H1 (cell line): ENCODE measurements at regions not wholly inside any gene's neighbourhood (a gene's known extent, or its start where the extent isn't known, plus 50 kb on each side); places are given as distances from the start of the nearest gene placed in this dataset.

Experiments used
- CTCF ChIA-PET: fragments of 300-600 bp; sonication (Branson Sonifier 250); formaldehyde crosslinking; loops from one replicate; lab custom pipeline; 2021; ENCODE audit not compliant: partially characterized antibody; lab: Charles Lee
- POLR2A ChIA-PET: fragments of 300-600 bp; sonication (Branson Sonifier 250); formaldehyde crosslinking; loops from one replicate; lab custom pipeline; 2021; ENCODE audit warnings: inconsistent platforms; ENCODE audit not compliant: partially characterized antibody; lab: Charles Lee
- DNase-seq, 2 experiments: peaks; one replicate each; pipeline versions ENCODE4 v3.0.0 to v3.0.0-alpha.2; 2010 to 2022; ENCODE audit warnings: low spot score in 2 of 2, low read depth in 1 of 2, mixed read lengths in 1 of 2
- FAIRE-seq: peaks from 2 replicates; lab custom pipeline; 2011; peaks lifted over from hg19 to GRCh38; lab: Jason Lieb, UNC
- H2AFZ ChIP-seq: 2 replicates; pipeline ENCODE4 v1.8.1; 2012; ENCODE audit warnings: low read length, inconsistent platforms
- H2AK5ac ChIP-seq: 2 replicates; pipeline ENCODE4 v1.6.1; 2013; ENCODE audit warnings: low read depth, low read length
- H2BK120ac ChIP-seq: replicated peaks from 2 replicates; pipeline ENCODE3; 2013; ENCODE audit warnings: low read depth, low read length, inconsistent platforms
- H2BK12ac ChIP-seq: 2 replicates; pipeline ENCODE4 v1.6.1; 2013; ENCODE audit warnings: low read depth, low read length
- H2BK15ac ChIP-seq: 2 replicates; pipeline ENCODE4 v1.6.1; 2013; ENCODE audit warnings: low read length
- H2BK20ac ChIP-seq: 2 replicates; pipeline ENCODE4 v1.6.1; 2013; ENCODE audit warnings: low read length
- H2BK5ac ChIP-seq: 2 replicates; pipeline ENCODE4 v1.6.1; 2013; ENCODE audit warnings: low read depth, low read length
- H3K14ac ChIP-seq: 2 replicates; pipeline ENCODE4 v1.6.1; 2013; ENCODE audit warnings: inconsistent platforms; ENCODE audit not compliant: insufficient read length
- H3K18ac ChIP-seq: 2 replicates; pipeline ENCODE4 v1.6.1; 2013; ENCODE audit warnings: low read length; ENCODE audit errors: extremely low read depth
- H3K23ac ChIP-seq: 2 replicates; pipeline ENCODE4 v1.6.1; 2013; ENCODE audit warnings: inconsistent platforms; ENCODE audit not compliant: insufficient read length
- H3K23me2 ChIP-seq: 2 replicates; pipeline ENCODE4 v1.6.1; 2013; ENCODE audit warnings: low read depth, low read length
- H3K27ac ChIP-seq: 2 replicates; pipeline ENCODE4 v1.6.1; 2011; ENCODE audit warnings: low read depth, low read length, inconsistent platforms
- H3K27me3 ChIP-seq, 4 experiments: replicated peaks in 1 of 4; 1 replicate in 1 of 4; 2 replicates in 3 of 4; pipeline versions ENCODE4 v1.6.1 to v1.8.1; 2011 to 2013; ENCODE audit warnings: low read length in 3 of 4, mild to moderate bottlenecking in 3 of 4, inconsistent platforms in 2 of 4, mixed read lengths in 2 of 4, moderate library complexity in 1 of 4; ENCODE audit not compliant: control insufficient read depth in 3 of 4, insufficient read depth in 3 of 4; ENCODE audit errors: extremely low read depth in 1 of 4
- H3K36me3 ChIP-seq, 4 experiments: 2 replicates each; pipeline versions ENCODE4 v1.6.1 to v1.8.1; 2011 to 2013; ENCODE audit warnings: mild to moderate bottlenecking in 4 of 4, low read length in 3 of 4, moderate library complexity in 2 of 4, control low read depth in 1 of 4, inconsistent platforms in 1 of 4; ENCODE audit not compliant: insufficient read depth in 4 of 4, control insufficient read depth in 2 of 4
- H3K4ac ChIP-seq: replicated peaks from 2 replicates; pipeline ENCODE3; 2013; ENCODE audit warnings: low read length, low read depth, mixed read lengths, inconsistent platforms; ENCODE audit not compliant: insufficient read length
- H3K4me1 ChIP-seq, 4 experiments: replicated peaks in 1 of 4; 1 replicate in 1 of 4; 2 replicates in 3 of 4; pipeline versions ENCODE4 v1.6.1 to v1.8.1; 2011 to 2013; ENCODE audit warnings: low read length in 3 of 4, inconsistent platforms in 2 of 4, mixed read lengths in 1 of 4; ENCODE audit not compliant: insufficient read depth in 4 of 4, control insufficient read depth in 3 of 4
- H3K4me2 ChIP-seq, 2 experiments: 2 replicates each; pipeline versions ENCODE4 v1.6.1 to v1.8.1; 2011 to 2013; ENCODE audit warnings: low read depth in 2 of 2, low read length in 2 of 2, control low read depth in 1 of 2, inconsistent platforms in 1 of 2, mild to moderate bottlenecking in 1 of 2; ENCODE audit not compliant: insufficient read depth in 1 of 2
- H3K4me3 ChIP-seq, 4 experiments: fragments of 200-600, 300-600 bp in 1 of 4; sonication (generic), shearing (Covaris generic), sonication (Bioruptor Twin) in 1 of 4; 2 replicates each; pipeline versions ENCODE4 v1.5.1 to v1.8.1; 2011 to 2016; ENCODE audit warnings: low read length in 4 of 4, low read depth in 3 of 4, control low read depth in 2 of 4, inconsistent platforms in 2 of 4, mild to moderate bottlenecking in 2 of 4, mixed read lengths in 1 of 4, moderate library complexity in 1 of 4; ENCODE audit not compliant: insufficient read depth in 2 of 4; ENCODE audit errors: extremely low read depth in 1 of 4
- H3K56ac ChIP-seq: replicated peaks from 2 replicates; pipeline ENCODE3; 2013; ENCODE audit warnings: low read depth, mild to moderate bottlenecking, mixed read lengths, low read length, inconsistent platforms; ENCODE audit not compliant: insufficient read length
- H3K79me1 ChIP-seq: 2 replicates; pipeline ENCODE4 v1.6.1; 2013; ENCODE audit warnings: low read depth, low read length, control low read depth
- H3K79me2 ChIP-seq, 2 experiments: 2 replicates each; pipeline versions ENCODE4 v1.6.1 to v1.8.1; 2012 to 2013; ENCODE audit warnings: low read length in 2 of 2, mild to moderate bottlenecking in 2 of 2, inconsistent platforms in 1 of 2; ENCODE audit not compliant: insufficient read depth in 2 of 2, control insufficient read depth in 1 of 2
- H3K9ac ChIP-seq, 4 experiments: replicated peaks in 1 of 4; 1 replicate in 1 of 4; 2 replicates in 3 of 4; pipeline versions ENCODE4 v1.6.1 to v1.8.1; 2011 to 2013; ENCODE audit warnings: low read depth in 3 of 4, low read length in 3 of 4, control low read depth in 2 of 4, mild to moderate bottlenecking in 2 of 4, moderate library complexity in 2 of 4, inconsistent platforms in 1 of 4; ENCODE audit errors: extremely low read depth in 1 of 4
- H3K9me3 ChIP-seq, 2 experiments: 2 replicates each; pipeline versions ENCODE4 v1.6.1 to v1.8.1; 2012 to 2013; ENCODE audit warnings: mild to moderate bottlenecking in 2 of 2, moderate library complexity in 2 of 2, control low read depth in 1 of 2, inconsistent platforms in 1 of 2, low read depth in 1 of 2, low read length in 1 of 2, mixed read lengths in 1 of 2; ENCODE audit not compliant: insufficient read depth in 2 of 2
- H4K20me1 ChIP-seq, 2 experiments: replicated peaks in 1 of 2; 2 replicates each; pipeline versions ENCODE3 to v1.8.1; 2011 to 2013; ENCODE audit warnings: inconsistent platforms in 2 of 2, low read length in 2 of 2, mild to moderate bottlenecking in 1 of 2; ENCODE audit not compliant: insufficient read depth in 2 of 2, control insufficient read depth in 1 of 2
- H4K5ac ChIP-seq: 2 replicates; pipeline ENCODE4 v1.6.1; 2013; ENCODE audit warnings: low read length, low read depth, mixed read lengths, inconsistent platforms; ENCODE audit not compliant: insufficient read length
- H4K8ac ChIP-seq: 2 replicates; pipeline ENCODE4 v1.8.0; 2013; ENCODE audit warnings: mild to moderate bottlenecking, moderate library complexity, low read length, inconsistent platforms; ENCODE audit not compliant: insufficient read depth; ENCODE audit errors: extremely low read depth
- H4K91ac ChIP-seq: replicated peaks from 2 replicates; pipeline ENCODE3; 2013; ENCODE audit warnings: low read length, mixed read lengths, inconsistent platforms; ENCODE audit not compliant: insufficient read length
- EP300 ChIP-seq, 2 experiments: IDR thresholded peaks; 1 replicate in 1 of 2; 2 replicates in 1 of 2; pipeline ENCODE4 v1.6.1; 2011 to 2012; ENCODE audit warnings: low read depth in 2 of 2, low read length in 2 of 2, mild to moderate bottlenecking in 2 of 2, borderline replicate concordance in 1 of 2, inconsistent platforms in 1 of 2, moderate library complexity in 1 of 2
- JUN ChIP-seq: IDR thresholded peaks from 2 replicates; pipeline ENCODE4 v1.6.1; 2011; ENCODE audit warnings: low read depth, mild to moderate bottlenecking, improper control_type of control experiment, low read length
- MAFK ChIP-seq: IDR thresholded peaks from 2 replicates; pipeline ENCODE4 v1.6.1; 2012; ENCODE audit warnings: low read depth, mild to moderate bottlenecking, improper control_type of control experiment, low read length
- SP2 ChIP-seq: IDR thresholded peaks from 2 replicates; pipeline ENCODE4 v1.6.1; 2012; ENCODE audit warnings: mild to moderate bottlenecking, low read length, inconsistent platforms
- SRF ChIP-seq: IDR thresholded peaks from 2 replicates; pipeline ENCODE4 v1.6.1; 2011; ENCODE audit warnings: mild to moderate bottlenecking, low read depth, low read length, moderate library complexity
- WGBS, 2 experiments: shearing (Covaris generic) in 1 of 2; methylation state at CpG; one replicate each; pipeline versions ENCODE4 v1.1.6 to v1.1.7; 2013 to 2015; ENCODE audit warnings: low lambda C conversion rate in 2 of 2, mixed read lengths in 2 of 2, inconsistent platforms in 1 of 2, low coverage in 1 of 2, missing lambda C conversion rate in 1 of 2; ENCODE audit not compliant: insufficient replicate concordance in 2 of 2, insufficient coverage in 1 of 2, insufficient read length in 1 of 2; ENCODE audit errors: extremely low coverage in 1 of 2, missing lambda C conversion rate in 1 of 2; 5-methylcytosine and 5-hydroxymethylcytosine counted together

DNA sequence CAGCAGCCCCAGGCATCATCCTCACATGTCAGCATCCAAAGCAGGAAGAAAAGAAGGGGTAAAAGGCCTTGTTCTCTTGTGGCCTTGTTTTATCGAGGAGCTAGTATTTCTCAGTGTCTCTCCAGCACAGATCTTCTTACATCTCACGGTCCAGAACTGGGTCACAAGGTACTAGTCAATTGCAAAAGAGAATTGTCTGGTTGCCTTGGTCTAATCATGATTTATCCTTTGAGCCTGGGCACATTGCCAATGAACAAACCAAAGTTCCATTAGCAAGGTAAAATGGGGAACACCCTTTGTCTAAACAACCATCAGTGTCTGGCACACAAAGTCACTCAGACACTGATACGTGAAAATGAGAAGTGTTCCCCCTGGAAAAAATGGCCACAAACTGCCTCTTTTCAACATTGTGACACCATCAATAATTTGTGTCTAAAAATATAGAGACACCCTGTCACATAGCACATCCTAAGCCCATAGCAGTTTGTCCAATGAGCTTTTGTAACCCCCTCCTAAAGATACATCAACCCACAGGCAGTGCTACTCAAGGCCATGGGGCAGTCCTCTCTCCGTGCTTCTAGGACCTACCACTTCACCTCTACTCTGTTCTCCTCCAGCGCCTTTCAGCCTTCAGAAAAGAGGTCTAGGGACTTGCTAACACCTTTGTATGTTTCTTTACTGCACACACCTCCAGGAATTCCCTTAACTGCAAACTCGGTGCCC lies 534.4 kb downstream of the MID1IP1 start:
- no peak for FAIRE-seq
- POLR2A ChIA-PET: no interaction called here
- no peak for TF ChIP-seq EP300 (IDR thresholded peaks at IDR 0.05; ENCODE audit: borderline replicate concordance in 1 of 2, low read depth in 2 of 2, low read length in 2 of 2)
- no peak for TF ChIP-seq SRF
- TF ChIP-seq JUN: no peak
- no peak for TF ChIP-seq SP2
- no peak for TF ChIP-seq MAFK

More for the DNA sequence above, 534.4 kb downstream of the MID1IP1 start:
- Histone ChIP-seq H2BK120ac (no peak overlapping the region), H3K79me1 (no peaks in the 10 kb centered on the region), H3K79me2 (no peaks in the 10 kb centered on the region), H3K4me3 (no peak overlapping the region), H2AFZ (no peak overlapping the region), H3K14ac (no peak overlapping the region), H4K5ac (no peak overlapping the region), H3K27ac (no peak overlapping the region), H4K91ac (no peak overlapping the region), H2AK5ac (no peak overlapping the region), H4K8ac (no peak overlapping the region), H3K18ac (no peak overlapping the region), H3K23ac (no peak overlapping the region), H3K4ac (no peak overlapping the region), H3K36me3 (no peaks in the 10 kb centered on the region), H3K56ac (no peak overlapping the region), H3K27me3 (no peaks in the 10 kb centered on the region), H2BK12ac (no peak overlapping the region), H2BK5ac (no peak overlapping the region), H3K4me2 (no peak overlapping the region), H2BK15ac (no peak overlapping the region), H3K23me2 (no peaks in the 10 kb centered on the region), H4K20me1 (no peaks in the 10 kb centered on the region), H3K9me3 (no peaks in the 10 kb centered on the region), H3K9ac (no peak overlapping the region), H2BK20ac (no peak overlapping the region), H3K4me1 (no peaks in the 10 kb centered on the region)
- no peak for DNase-seq
- 86% methylated on average over 5 of the region's 6 CpGs; no CpG with 5 or more reads in 1 of the 2 experiments for WGBS, 2 experiments
- CTCF ChIA-PET: interaction anchor here (1.0 to 1.5 kb wide), 2 partner anchors 39 to 73 kb away, joined by 3 to 4 read pairs; no protein-coding TSS in a partner anchor
